GM23338 (cell line): ENCODE measurements at regions not wholly inside any gene's neighbourhood (a gene's known extent, or its start where the extent isn't known, plus 50 kb on each side); places are given as distances from the start of the nearest gene placed in this dataset.

Source experiments
- ATAC-seq: fragments of 200-7000 bp; cut with Tn5 transposase; 3 replicates; pipeline ENCODE4 v1.9.1; 2020
- DNase-seq: peaks from one replicate; pipeline ENCODE4 v3.0.0-alpha.2; 2015; ENCODE audit warnings: low spot score
- H2AFZ ChIP-seq: fragments of 200-600 bp; sonication (generic); 2 replicates; pipeline ENCODE4 v1.8.0; 2016; ENCODE audit warnings: antibody characterized with exemption, mild to moderate bottlenecking, moderate library complexity
- H3F3A ChIP-seq: fragments of 200-600 bp; sonication (generic); replicated peaks from 2 replicates; pipeline ENCODE4 v1.8.0; 2017; ENCODE audit warnings: antibody characterized with exemption, mixed run types, low read depth
- H3K27ac ChIP-seq: fragments of 200-600 bp; sonication (generic); 2 replicates; pipeline ENCODE4 v1.6.1; 2016; ENCODE audit warnings: low read depth
- H3K27me3 ChIP-seq: fragments of 200-600 bp; sonication (generic); 2 replicates; pipeline ENCODE4 v1.8.0; 2016; ENCODE audit warnings: mild to moderate bottlenecking, mixed run types, moderate library complexity; ENCODE audit not compliant: insufficient read depth
- H3K36me3 ChIP-seq: fragments of 200-600 bp; sonication (generic); 2 replicates; pipeline ENCODE4 v1.8.0; 2016; ENCODE audit warnings: mild to moderate bottlenecking; ENCODE audit not compliant: insufficient read depth
- H3K4me1 ChIP-seq: fragments of 200-600 bp; sonication (generic); 2 replicates; pipeline ENCODE4 v1.8.0; 2016; ENCODE audit warnings: mild to moderate bottlenecking, moderate library complexity; ENCODE audit not compliant: insufficient read depth
- H3K4me2 ChIP-seq: fragments of 200-600 bp; sonication (generic); 2 replicates; pipeline ENCODE4 v1.7.1; 2017; ENCODE audit warnings: mixed run types
- H3K4me3 ChIP-seq: fragments of 200-600 bp; sonication (generic); 2 replicates; pipeline ENCODE4 v1.6.1; 2016; ENCODE audit warnings: mixed run types
- H3K79me2 ChIP-seq: fragments of 200-600 bp; sonication (generic); replicated peaks from 2 replicates; pipeline ENCODE4 v1.8.0; 2017; ENCODE audit warnings: mild to moderate bottlenecking; ENCODE audit not compliant: insufficient read depth
- H3K9me2 ChIP-seq: fragments of 200-600 bp; sonication (generic); 2 replicates; pipeline ENCODE4 v1.8.0; 2017; ENCODE audit not compliant: insufficient read depth
- H4K20me1 ChIP-seq: fragments of 200-600 bp; sonication (generic); replicated peaks from 2 replicates; pipeline ENCODE4 v1.8.0; 2017; ENCODE audit warnings: mild to moderate bottlenecking; ENCODE audit not compliant: insufficient read depth
- H3K27ac Mint-ChIP-seq: 2 replicates; pipeline ENCODE4 v1.8.0; 2020; ENCODE audit warnings: inconsistent platforms, mild to moderate bottlenecking, moderate library complexity, mixed read lengths
- H3K27me3 Mint-ChIP-seq: 3 replicates; pipeline ENCODE4 v1.8.0; 2022; ENCODE audit warnings: low read depth, mild to moderate bottlenecking, moderate library complexity, mixed read lengths, inconsistent platforms; ENCODE audit not compliant: insufficient read depth, poor library complexity
- H3K36me3 Mint-ChIP-seq: 3 replicates; pipeline ENCODE4 v1.8.0; 2021; ENCODE audit warnings: low read depth, mild to moderate bottlenecking, inconsistent platforms, moderate library complexity, mixed read lengths
- H3K4me1 Mint-ChIP-seq: 3 replicates; pipeline ENCODE4 v1.8.0; 2020; ENCODE audit warnings: mild to moderate bottlenecking, inconsistent platforms, mixed read lengths
- H3K4me3 Mint-ChIP-seq: 3 replicates; pipeline ENCODE4 v1.8.0; 2021; ENCODE audit warnings: moderate library complexity, mild to moderate bottlenecking, inconsistent platforms, mixed read lengths
- H3K9me3 Mint-ChIP-seq: 3 replicates; pipeline ENCODE4 v1.8.0; 2020; ENCODE audit warnings: moderate library complexity, mild to moderate bottlenecking, inconsistent platforms, mixed read lengths
- CREB1 ChIP-seq: fragments of 250-450 bp; sonication (Bioruptor Pico); IDR thresholded peaks from 2 replicates; pipeline ENCODE4 v1.5.0; 2020; ENCODE audit warnings: low read depth, mild to moderate bottlenecking, moderate library complexity
- EZH2 ChIP-seq: fragments of 200-600 bp; sonication (generic); IDR thresholded peaks from one replicate; pipeline ENCODE4 v1.8.0; 2017; ENCODE audit warnings: antibody characterized with exemption, mild to moderate bottlenecking, low read depth; ENCODE audit not compliant: unreplicated experiment
- NANOG ChIP-seq: IDR thresholded peaks from 2 replicates; pipeline ENCODE4 v1.6.1; 2016; ENCODE audit warnings: antibody characterized with exemption, borderline replicate concordance
- POLR2AphosphoS5 ChIP-seq: IDR thresholded peaks from 2 replicates; pipeline ENCODE4 v1.6.1; 2016; ENCODE audit warnings: antibody characterized with exemption, low read depth
- ZNF114 ChIP-seq: fragments of 250-450 bp; sonication (Bioruptor Pico); IDR thresholded peaks from 2 replicates; pipeline ENCODE4 v1.5.0; 2020; ENCODE audit warnings: mild to moderate bottlenecking, moderate library complexity
- ZNF331 ChIP-seq: fragments of 250-450 bp; sonication (Bioruptor Pico); IDR thresholded peaks from 2 replicates; pipeline ENCODE4 v1.5.0; 2020; ENCODE audit warnings: low read depth, mild to moderate bottlenecking, moderate library complexity
- TF ChIP-seq, protein P1 (sequence below): IDR thresholded peaks from one replicate; pipeline ENCODE4 v1.6.1; 2018; ENCODE audit warnings: antibody characterized with exemption; ENCODE audit not compliant: unreplicated experiment
- TF ChIP-seq, protein P2 (sequence below), 2 experiments: fragments of 200-600 bp in 1 of 2; sonication (generic) in 1 of 2; conservative IDR thresholded peaks; 2 replicates each; pipeline versions ENCODE4 v1.5.1 to v1.6.1; 2016 to 2017; ENCODE audit warnings: antibody characterized with exemption in 2 of 2, low read depth in 2 of 2, mild to moderate bottlenecking in 2 of 2, moderate library complexity in 1 of 2
- TF ChIP-seq, protein P3 (sequence below): IDR thresholded peaks from 2 replicates; pipeline ENCODE4 v1.6.1; 2016; ENCODE audit warnings: antibody characterized with exemption

DNA sequence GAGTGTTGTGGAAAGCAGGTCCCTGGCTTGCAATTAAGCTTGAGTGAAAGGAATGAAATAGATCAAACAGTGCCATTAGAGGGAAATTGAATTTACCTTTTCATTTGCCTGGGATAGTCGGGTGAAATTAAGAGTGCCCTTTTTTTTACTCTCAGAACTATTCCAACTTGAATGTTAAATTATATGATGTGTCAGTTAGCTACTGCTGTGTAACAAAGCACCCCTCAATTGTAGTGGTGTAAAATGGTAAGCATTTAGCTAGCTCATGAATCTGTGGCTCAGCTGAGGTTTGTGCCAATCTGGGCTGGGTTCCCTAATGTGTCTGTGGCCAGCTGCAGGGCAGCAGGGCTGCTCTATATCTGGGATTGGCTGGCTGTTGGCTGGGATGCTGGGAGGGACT is 571.4 kb downstream of the MN1 start (continued):
- TF ChIP-seq, protein P1, sequence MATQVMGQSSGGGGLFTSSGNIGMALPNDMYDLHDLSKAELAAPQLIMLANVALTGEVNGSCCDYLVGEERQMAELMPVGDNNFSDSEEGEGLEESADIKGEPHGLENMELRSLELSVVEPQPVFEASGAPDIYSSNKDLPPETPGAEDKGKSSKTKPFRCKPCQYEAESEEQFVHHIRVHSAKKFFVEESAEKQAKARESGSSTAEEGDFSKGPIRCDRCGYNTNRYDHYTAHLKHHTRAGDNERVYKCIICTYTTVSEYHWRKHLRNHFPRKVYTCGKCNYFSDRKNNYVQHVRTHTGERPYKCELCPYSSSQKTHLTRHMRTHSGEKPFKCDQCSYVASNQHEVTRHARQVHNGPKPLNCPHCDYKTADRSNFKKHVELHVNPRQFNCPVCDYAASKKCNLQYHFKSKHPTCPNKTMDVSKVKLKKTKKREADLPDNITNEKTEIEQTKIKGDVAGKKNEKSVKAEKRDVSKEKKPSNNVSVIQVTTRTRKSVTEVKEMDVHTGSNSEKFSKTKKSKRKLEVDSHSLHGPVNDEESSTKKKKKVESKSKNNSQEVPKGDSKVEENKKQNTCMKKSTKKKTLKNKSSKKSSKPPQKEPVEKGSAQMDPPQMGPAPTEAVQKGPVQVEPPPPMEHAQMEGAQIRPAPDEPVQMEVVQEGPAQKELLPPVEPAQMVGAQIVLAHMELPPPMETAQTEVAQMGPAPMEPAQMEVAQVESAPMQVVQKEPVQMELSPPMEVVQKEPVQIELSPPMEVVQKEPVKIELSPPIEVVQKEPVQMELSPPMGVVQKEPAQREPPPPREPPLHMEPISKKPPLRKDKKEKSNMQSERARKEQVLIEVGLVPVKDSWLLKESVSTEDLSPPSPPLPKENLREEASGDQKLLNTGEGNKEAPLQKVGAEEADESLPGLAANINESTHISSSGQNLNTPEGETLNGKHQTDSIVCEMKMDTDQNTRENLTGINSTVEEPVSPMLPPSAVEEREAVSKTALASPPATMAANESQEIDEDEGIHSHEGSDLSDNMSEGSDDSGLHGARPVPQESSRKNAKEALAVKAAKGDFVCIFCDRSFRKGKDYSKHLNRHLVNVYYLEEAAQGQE, result no peak
- TF ChIP-seq CREB1 (CRISPR knock-in tag), result no peak
- no peak for TF ChIP-seq ZNF331 (CRISPR knock-in tag)
- TF ChIP-seq, protein P2, sequence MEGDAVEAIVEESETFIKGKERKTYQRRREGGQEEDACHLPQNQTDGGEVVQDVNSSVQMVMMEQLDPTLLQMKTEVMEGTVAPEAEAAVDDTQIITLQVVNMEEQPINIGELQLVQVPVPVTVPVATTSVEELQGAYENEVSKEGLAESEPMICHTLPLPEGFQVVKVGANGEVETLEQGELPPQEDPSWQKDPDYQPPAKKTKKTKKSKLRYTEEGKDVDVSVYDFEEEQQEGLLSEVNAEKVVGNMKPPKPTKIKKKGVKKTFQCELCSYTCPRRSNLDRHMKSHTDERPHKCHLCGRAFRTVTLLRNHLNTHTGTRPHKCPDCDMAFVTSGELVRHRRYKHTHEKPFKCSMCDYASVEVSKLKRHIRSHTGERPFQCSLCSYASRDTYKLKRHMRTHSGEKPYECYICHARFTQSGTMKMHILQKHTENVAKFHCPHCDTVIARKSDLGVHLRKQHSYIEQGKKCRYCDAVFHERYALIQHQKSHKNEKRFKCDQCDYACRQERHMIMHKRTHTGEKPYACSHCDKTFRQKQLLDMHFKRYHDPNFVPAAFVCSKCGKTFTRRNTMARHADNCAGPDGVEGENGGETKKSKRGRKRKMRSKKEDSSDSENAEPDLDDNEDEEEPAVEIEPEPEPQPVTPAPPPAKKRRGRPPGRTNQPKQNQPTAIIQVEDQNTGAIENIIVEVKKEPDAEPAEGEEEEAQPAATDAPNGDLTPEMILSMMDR (conservative IDR thresholded peaks at IDR 0.05; ENCODE audit: low read depth in 2 of 2), result no peak
- TF ChIP-seq, protein P3, sequence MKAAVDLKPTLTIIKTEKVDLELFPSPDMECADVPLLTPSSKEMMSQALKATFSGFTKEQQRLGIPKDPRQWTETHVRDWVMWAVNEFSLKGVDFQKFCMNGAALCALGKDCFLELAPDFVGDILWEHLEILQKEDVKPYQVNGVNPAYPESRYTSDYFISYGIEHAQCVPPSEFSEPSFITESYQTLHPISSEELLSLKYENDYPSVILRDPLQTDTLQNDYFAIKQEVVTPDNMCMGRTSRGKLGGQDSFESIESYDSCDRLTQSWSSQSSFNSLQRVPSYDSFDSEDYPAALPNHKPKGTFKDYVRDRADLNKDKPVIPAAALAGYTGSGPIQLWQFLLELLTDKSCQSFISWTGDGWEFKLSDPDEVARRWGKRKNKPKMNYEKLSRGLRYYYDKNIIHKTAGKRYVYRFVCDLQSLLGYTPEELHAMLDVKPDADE, result no peak

DNA sequence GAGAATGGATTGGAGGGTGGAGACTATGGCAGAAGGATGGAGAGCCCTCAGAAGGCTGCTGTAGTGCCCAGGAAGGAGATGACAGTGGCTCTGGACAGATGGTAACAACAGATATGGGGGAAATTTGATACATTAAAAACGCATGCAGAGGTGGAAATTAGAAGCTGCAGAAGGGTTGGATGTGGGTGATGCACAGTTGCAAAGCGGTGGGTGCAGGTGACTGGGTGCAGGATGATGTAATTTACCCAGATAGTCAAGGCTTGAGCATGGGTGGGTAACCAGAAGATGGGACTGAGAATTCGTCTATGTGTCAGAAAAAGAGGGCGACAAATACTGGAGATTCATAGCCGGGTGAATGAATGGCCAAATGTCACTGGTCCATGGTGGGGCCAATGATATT is 570.3 kb downstream of the MN1 start:
- H4K20me1 ChIP-seq, result no peaks in the 10 kb centered on the region
- H3K36me3 Mint-ChIP-seq, result no peaks in the 10 kb centered on the region
- TF ChIP-seq CREB1 (CRISPR knock-in tag) (no peak), POLR2AphosphoS5 (no peak), NANOG (no peak), EZH2 (no peak), ZNF114 (CRISPR knock-in tag) (no peak), ZNF331 (CRISPR knock-in tag) (no peak)
- TF ChIP-seq, protein P2 (conservative IDR thresholded peaks at IDR 0.05; ENCODE audit: low read depth in 2 of 2), result no peak
- TF ChIP-seq, protein P1, result no peak

More for the DNA sequence above, 570.3 kb downstream of the MN1 start:
- H3K4me3 ChIP-seq, result no peak overlapping the region
- H3K36me3 ChIP-seq, result no peaks in the 10 kb centered on the region
- H3F3A ChIP-seq, result no peaks in the 10 kb centered on the region
- no peaks in the 10 kb centered on the region for H3K27me3 ChIP-seq
- H3K4me2 ChIP-seq, result no peak overlapping the region
- H3K9me2 ChIP-seq, result 0 out of 2 replicates have a peak, but pooled peaks cover 4% of the 10 kb centered on the region
- H2AFZ ChIP-seq, result no peak overlapping the region
- no peaks in the 10 kb centered on the region for H3K79me2 ChIP-seq
- DNase-seq, result no peak
- H3K27ac ChIP-seq, result no peak overlapping the region
- H3K27ac Mint-ChIP-seq, result no peak overlapping the region
- no peaks in the 10 kb centered on the region; the same call in 2 of the 3 replicates for H3K4me1 Mint-ChIP-seq
- H3K4me3 Mint-ChIP-seq, result no peak overlapping the region
- H3K4me1 ChIP-seq, result no peaks in the 10 kb centered on the region
- H3K9me3 Mint-ChIP-seq, result no peaks in the 10 kb centered on the region
- H3K27me3 Mint-ChIP-seq, result no peaks in the 10 kb centered on the region
- ATAC-seq, result no peak
